H1 (cell line): ENCODE measurements at regions not wholly inside any gene's neighbourhood (a gene's known extent, or its start where the extent isn't known, plus 50 kb on each side); places are given as distances from the start of the nearest gene placed in this dataset.

Experiments
- BACH1 ChIP-seq: IDR thresholded peaks from 2 replicates; pipeline ENCODE4 v1.6.1; 2012; ENCODE audit warnings: low read length, improper control_type of control experiment
- EGR1 ChIP-seq: IDR thresholded peaks from 2 replicates; pipeline ENCODE4 v1.6.1; 2011; ENCODE audit warnings: low read depth, low read length, borderline replicate concordance
- GABPA ChIP-seq: IDR thresholded peaks from 2 replicates; pipeline ENCODE4 v1.6.1; 2011; ENCODE audit warnings: mild to moderate bottlenecking, low read length, moderate library complexity, borderline replicate concordance; ENCODE audit not compliant: insufficient read depth
- HDAC6 ChIP-seq: IDR thresholded peaks from one replicate; pipeline ENCODE4 v1.7.1; 2012; ENCODE audit warnings: low read depth, mild to moderate bottlenecking, inconsistent platforms, low read length, moderate library complexity
- TF ChIP-seq, protein P1 (sequence below): fragments of 300-600 bp; sonication (generic); IDR thresholded peaks from 2 replicates; pipeline ENCODE4 v1.7.1; 2012; ENCODE audit warnings: low read length, moderate library complexity, mild to moderate bottlenecking, inconsistent platforms; ENCODE audit not compliant: insufficient replicate concordance

DNA sequence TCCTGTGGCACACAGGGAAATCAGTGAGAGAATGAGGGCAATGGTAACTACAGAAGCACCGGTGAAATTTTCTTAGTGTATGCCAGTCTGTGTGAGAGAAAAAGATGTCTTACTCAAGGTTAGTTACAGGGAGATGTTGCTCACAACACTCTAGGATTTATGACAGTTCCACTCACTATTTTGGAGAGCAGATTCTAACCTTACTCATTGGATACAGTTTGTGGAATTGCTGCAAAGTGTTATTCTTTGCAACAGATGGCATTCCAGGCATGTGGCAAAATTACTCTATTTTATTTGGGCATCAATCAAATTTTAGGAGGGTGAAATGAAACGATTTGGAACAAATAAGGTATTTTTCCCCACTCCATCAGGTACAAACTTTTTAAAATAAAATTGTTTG, 449.1 kb downstream of the PIK3C3 start (continued):
- TF ChIP-seq, protein P1, sequence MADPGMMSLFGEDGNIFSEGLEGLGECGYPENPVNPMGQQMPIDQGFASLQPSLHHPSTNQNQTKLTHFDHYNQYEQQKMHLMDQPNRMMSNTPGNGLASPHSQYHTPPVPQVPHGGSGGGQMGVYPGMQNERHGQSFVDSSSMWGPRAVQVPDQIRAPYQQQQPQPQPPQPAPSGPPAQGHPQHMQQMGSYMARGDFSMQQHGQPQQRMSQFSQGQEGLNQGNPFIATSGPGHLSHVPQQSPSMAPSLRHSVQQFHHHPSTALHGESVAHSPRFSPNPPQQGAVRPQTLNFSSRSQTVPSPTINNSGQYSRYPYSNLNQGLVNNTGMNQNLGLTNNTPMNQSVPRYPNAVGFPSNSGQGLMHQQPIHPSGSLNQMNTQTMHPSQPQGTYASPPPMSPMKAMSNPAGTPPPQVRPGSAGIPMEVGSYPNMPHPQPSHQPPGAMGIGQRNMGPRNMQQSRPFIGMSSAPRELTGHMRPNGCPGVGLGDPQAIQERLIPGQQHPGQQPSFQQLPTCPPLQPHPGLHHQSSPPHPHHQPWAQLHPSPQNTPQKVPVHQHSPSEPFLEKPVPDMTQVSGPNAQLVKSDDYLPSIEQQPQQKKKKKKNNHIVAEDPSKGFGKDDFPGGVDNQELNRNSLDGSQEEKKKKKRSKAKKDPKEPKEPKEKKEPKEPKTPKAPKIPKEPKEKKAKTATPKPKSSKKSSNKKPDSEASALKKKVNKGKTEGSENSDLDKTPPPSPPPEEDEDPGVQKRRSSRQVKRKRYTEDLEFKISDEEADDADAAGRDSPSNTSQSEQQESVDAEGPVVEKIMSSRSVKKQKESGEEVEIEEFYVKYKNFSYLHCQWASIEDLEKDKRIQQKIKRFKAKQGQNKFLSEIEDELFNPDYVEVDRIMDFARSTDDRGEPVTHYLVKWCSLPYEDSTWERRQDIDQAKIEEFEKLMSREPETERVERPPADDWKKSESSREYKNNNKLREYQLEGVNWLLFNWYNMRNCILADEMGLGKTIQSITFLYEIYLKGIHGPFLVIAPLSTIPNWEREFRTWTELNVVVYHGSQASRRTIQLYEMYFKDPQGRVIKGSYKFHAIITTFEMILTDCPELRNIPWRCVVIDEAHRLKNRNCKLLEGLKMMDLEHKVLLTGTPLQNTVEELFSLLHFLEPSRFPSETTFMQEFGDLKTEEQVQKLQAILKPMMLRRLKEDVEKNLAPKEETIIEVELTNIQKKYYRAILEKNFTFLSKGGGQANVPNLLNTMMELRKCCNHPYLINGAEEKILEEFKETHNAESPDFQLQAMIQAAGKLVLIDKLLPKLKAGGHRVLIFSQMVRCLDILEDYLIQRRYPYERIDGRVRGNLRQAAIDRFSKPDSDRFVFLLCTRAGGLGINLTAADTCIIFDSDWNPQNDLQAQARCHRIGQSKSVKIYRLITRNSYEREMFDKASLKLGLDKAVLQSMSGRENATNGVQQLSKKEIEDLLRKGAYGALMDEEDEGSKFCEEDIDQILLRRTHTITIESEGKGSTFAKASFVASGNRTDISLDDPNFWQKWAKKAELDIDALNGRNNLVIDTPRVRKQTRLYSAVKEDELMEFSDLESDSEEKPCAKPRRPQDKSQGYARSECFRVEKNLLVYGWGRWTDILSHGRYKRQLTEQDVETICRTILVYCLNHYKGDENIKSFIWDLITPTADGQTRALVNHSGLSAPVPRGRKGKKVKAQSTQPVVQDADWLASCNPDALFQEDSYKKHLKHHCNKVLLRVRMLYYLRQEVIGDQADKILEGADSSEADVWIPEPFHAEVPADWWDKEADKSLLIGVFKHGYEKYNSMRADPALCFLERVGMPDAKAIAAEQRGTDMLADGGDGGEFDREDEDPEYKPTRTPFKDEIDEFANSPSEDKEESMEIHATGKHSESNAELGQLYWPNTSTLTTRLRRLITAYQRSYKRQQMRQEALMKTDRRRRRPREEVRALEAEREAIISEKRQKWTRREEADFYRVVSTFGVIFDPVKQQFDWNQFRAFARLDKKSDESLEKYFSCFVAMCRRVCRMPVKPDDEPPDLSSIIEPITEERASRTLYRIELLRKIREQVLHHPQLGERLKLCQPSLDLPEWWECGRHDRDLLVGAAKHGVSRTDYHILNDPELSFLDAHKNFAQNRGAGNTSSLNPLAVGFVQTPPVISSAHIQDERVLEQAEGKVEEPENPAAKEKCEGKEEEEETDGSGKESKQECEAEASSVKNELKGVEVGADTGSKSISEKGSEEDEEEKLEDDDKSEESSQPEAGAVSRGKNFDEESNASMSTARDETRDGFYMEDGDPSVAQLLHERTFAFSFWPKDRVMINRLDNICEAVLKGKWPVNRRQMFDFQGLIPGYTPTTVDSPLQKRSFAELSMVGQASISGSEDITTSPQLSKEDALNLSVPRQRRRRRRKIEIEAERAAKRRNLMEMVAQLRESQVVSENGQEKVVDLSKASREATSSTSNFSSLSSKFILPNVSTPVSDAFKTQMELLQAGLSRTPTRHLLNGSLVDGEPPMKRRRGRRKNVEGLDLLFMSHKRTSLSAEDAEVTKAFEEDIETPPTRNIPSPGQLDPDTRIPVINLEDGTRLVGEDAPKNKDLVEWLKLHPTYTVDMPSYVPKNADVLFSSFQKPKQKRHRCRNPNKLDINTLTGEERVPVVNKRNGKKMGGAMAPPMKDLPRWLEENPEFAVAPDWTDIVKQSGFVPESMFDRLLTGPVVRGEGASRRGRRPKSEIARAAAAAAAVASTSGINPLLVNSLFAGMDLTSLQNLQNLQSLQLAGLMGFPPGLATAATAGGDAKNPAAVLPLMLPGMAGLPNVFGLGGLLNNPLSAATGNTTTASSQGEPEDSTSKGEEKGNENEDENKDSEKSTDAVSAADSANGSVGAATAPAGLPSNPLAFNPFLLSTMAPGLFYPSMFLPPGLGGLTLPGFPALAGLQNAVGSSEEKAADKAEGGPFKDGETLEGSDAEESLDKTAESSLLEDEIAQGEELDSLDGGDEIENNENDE = no peak
- TF ChIP-seq GABPA (no peak), EGR1 (no peak), HDAC6 (no peak), BACH1 (no peak)
